Pancreas (tissue), 10 donors: ENCODE measurements at regions not wholly inside any gene's neighbourhood (a gene's known extent, or its start where the extent isn't known, plus 50 kb on each side); places are given as distances from the start of the nearest gene placed in this dataset.
A peak's percentile ranks its signal among the peaks of the same experiment; 100 is the strongest.

Experiments
- ATAC-seq, 4 donors: fragments of 200-7000 bp; cut with Tn5 transposase; one replicate each; pipeline versions ENCODE4 v1.8.0 to v1.9.1; 2020; ENCODE audit warnings: mild to moderate bottlenecking in 4 of 4, moderate library complexity in 4 of 4
- DNase-seq, 6 donors: peaks; one replicate each; pipeline ENCODE4 v3.0.0-alpha.2; 2020
- FAIRE-seq: peaks from 2 replicates; lab custom pipeline; 2012; peaks lifted over from hg19 to GRCh38; lab: Jason Lieb, UNC
- H3K27ac ChIP-seq, 4 donors: fragments of 200-600 bp; sonication (generic); 1 replicate in 3 of 4; 2 replicates in 1 of 4; pipeline versions ENCODE4 v1.5.0 to v1.8.0; 2020
- H3K27me3 ChIP-seq, 4 donors: fragments of 200-600 bp; one replicate each; pipeline ENCODE4 v1.8.0; 2021
- H3K36me3 ChIP-seq, 3 donors: fragments of 200-600 bp; sonication (generic) in 1 of 3; one replicate each; pipeline versions ENCODE4 v1.5.0 to v1.8.0; 2020 to 2021
- H3K4me1 ChIP-seq, 3 donors: fragments of 200-600 bp; one replicate each; pipeline ENCODE4 v1.8.0; 2021
- H3K4me3 ChIP-seq, 4 donors: fragments of 200-600 bp; sonication (generic) in 2 of 4; one replicate each; pipeline versions ENCODE4 v1.5.0 to v1.8.0; 2020 to 2021
- H3K9me3 ChIP-seq, 4 donors: fragments of 200-600 bp; one replicate each; pipeline ENCODE4 v1.8.0; 2021
- WGBS, 2 donors: extraction: QIAGEN DNeasy Blood & Tissue Kit; methylation state at CpG; one replicate each; pipeline ENCODE4 v1.1.7; 2013; 5-methylcytosine and 5-hydroxymethylcytosine counted together
- intact Hi-C, 3 donors: fragments of 100-400 bp; cut with DNase I; formaldehyde crosslinking; loops; one replicate each; pipeline versions ENCODE4 v1.11.1 to v1.14.2; 2022
- TF ChIP-seq, protein P1 (sequence below), 4 donors: fragments of 200-600 bp; sonication (generic) in 3 of 4; IDR thresholded peaks; one replicate each; pipeline versions ENCODE4 v1.5.0 to v1.8.0; 2021; ENCODE audit warnings: antibody characterized with exemption in 4 of 4
- donor health status: healthy with polysubstance abuse.
- donor health status: DM: no; HTN: no; CAD: no; lungs with moderate emphysema.
- donor health status: DM: no; HTN: no; CAD: no.
- donor health status: control.
- donor health status: control.
- donor health status: Bipolar disorder and iron deficiency.
- donor health status: DM: yes; HTN: yes; CAD: no.
- donor health status: DM: no; HTN: no; CAD: no.
- donor health status: DM: no; HTN: no; CAD: no.
- donor health status: DM: yes; HTN: yes; CAD: no.

DNA sequence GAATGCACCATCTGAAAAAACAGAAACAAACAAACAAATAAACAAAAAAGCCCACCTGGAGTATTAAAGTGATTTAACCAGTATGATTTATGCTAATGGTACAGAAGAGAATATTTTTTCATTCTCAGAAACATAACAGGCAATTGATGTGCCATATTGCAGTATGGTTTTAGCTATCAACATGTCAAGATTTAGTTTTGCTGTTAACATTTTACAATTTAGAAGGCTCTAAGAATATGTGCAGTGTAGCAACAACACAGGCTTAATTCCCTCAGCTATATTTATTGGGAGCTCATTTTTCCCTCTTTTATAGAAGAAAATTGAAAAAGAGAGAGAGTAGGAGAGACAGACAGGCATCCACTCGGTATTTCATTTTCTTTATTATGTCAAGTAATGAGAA is 1022.7 kb upstream of the CITED2 start:
- FAIRE-seq = no peak
- Histone ChIP-seq H3K4me1 (no peaks in the 10 kb centered on the region), H3K27ac (no peak overlapping the region), H3K36me3 (no peaks in the 10 kb centered on the region), H3K4me3 (no peak overlapping the region), H3K9me3 (no peaks in the 10 kb centered on the region), H3K27me3 (no peaks in the 10 kb centered on the region)
- DNase-seq = no peak
- ATAC-seq = no peak
- TF ChIP-seq, protein P1, sequence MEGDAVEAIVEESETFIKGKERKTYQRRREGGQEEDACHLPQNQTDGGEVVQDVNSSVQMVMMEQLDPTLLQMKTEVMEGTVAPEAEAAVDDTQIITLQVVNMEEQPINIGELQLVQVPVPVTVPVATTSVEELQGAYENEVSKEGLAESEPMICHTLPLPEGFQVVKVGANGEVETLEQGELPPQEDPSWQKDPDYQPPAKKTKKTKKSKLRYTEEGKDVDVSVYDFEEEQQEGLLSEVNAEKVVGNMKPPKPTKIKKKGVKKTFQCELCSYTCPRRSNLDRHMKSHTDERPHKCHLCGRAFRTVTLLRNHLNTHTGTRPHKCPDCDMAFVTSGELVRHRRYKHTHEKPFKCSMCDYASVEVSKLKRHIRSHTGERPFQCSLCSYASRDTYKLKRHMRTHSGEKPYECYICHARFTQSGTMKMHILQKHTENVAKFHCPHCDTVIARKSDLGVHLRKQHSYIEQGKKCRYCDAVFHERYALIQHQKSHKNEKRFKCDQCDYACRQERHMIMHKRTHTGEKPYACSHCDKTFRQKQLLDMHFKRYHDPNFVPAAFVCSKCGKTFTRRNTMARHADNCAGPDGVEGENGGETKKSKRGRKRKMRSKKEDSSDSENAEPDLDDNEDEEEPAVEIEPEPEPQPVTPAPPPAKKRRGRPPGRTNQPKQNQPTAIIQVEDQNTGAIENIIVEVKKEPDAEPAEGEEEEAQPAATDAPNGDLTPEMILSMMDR (IDR thresholded peaks at IDR 0.05) = no peak
- intact Hi-C loops = no loop called here
- 72 to 88% methylated on average over 1 of the region's 1 CpG for WGBS, 2 donors

GRCh38 chr6:140393665-140394540 is 1019.5 kb upstream of the CITED2 start:
- Histone ChIP-seq H3K27ac (no peak overlapping the region), H3K4me3 (no peak overlapping the region), H3K4me1 (no peaks in the 10 kb centered on the region), H3K36me3 (no peaks in the 10 kb centered on the region), H3K9me3 (no peaks in the 10 kb centered on the region), H3K27me3 (no peaks in the 10 kb centered on the region)
- FAIRE-seq = no peak
- no peak for DNase-seq
- TF ChIP-seq, protein P1 (IDR thresholded peaks at IDR 0.05) = no peak
- WGBS, 2 donors = 34 to 43% methylated on average over 6 of the region's 6 CpGs
- intact Hi-C loops = no loop called here
- ATAC-seq = peak in 1 of 4 donors; percentile 15

GRCh38 chr6:140388815-140389214 is 1014.4 kb upstream of the CITED2 start:
- no peaks in the 10 kb centered on the region for H3K36me3 ChIP-seq
- H3K9me3 ChIP-seq = no peaks in the 10 kb centered on the region
- WGBS, 2 donors = 29 to 39% methylated on average over 1 of the region's 1 CpG
- H3K4me1 ChIP-seq = peaks cover 0 to 7% (median 0%) of the 10 kb centered on the region in 3 donors
- no peaks in the 10 kb centered on the region for H3K27me3 ChIP-seq
- ATAC-seq = peak in 1 of 4 donors; percentile 29
- no peak for DNase-seq
- TF ChIP-seq, protein P1 (IDR thresholded peaks at IDR 0.05) = no peak
- intact Hi-C loops = no loop called here
- FAIRE-seq = peak; percentile 34
- no peak overlapping the region for H3K4me3 ChIP-seq
- H3K27ac ChIP-seq = no peak overlapping the region

GRCh38 chr6:140388192-140388802 is 1013.8 kb upstream of the CITED2 start:
- Histone ChIP-seq H3K27ac (no peak overlapping the region), H3K36me3 (no peaks in the 10 kb centered on the region), H3K9me3 (no peaks in the 10 kb centered on the region), H3K27me3 (no peaks in the 10 kb centered on the region), H3K4me3 (no peak overlapping the region), H3K4me1 (peaks cover 0 to 7% (median 0%) of the 10 kb centered on the region in 3 donors)
- TF ChIP-seq, protein P1 (IDR thresholded peaks at IDR 0.05) = no peak
- 62 to 68% methylated on average over 2 of the region's 2 CpGs for WGBS, 2 donors
- intact Hi-C loops = no loop called here
- ATAC-seq (no peak), FAIRE-seq (no peak), DNase-seq (no peak)
